IPS DF 4.7 (cell line): ENCODE measurements at regions not wholly inside any gene's neighbourhood (a gene's known extent, or its start where the extent isn't known, plus 50 kb on each side); places are given as distances from the start of the nearest gene placed in this dataset.
"Not testable (repeated sequence)": the region's sequence is repeated elsewhere in the genome, so short reads cannot be mapped to it uniquely, and the experiment has no call there.

ENCODE experiments used
- DNase-seq: peaks from one replicate; pipeline ENCODE4 v3.0.0-alpha.2; 2013; ENCODE audit warnings: low spot score; ENCODE audit errors: extremely low read depth

- DNase-seq = no peak
Measured at GRCh38 chrX:40852586-40852985, 117.2 kb upstream of the MED14 start.

DNA sequence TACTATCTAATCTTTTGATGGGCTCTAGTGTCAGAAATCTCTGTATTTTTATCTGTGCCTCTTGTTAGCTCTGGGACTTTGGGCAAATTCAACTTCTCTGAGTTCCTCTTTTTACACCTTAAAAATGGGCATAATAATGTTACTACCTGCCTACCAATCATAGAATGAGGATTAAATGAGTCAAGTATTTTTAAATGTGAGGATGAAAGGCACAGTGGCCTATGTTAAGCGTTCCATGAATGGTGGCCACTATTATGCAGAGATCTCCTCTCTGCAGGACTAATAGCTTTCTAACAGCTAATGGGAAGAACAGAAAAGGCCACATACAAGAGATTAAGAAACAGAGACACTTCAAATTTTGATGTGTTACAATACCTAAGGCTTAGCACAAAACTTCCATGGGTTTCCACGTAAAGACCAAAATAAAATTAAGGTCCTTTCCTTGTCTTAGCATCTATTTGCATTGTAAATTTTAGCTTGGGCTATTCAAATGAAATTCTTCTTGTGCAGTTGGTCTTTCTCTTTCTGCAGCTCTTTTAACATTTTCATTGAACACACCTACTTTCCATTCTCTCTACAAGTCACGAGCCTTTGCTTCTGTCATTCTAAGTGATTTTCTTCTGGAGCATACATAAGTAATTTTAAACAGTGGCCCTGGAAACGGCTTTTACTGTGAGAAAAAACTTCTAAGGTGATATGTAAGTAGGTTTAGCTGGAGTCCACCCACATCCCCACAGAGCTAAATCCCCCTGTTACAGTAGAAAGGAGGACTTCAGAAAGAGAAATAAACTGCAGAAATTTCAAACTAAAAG lies 117.9 kb upstream of the MED14 start:
- DNase-seq = no peak

- DNase-seq = no peak
Measured at GRCh38 chrX:40853816-40854123, 118.4 kb upstream of the MED14 start.

DNA sequence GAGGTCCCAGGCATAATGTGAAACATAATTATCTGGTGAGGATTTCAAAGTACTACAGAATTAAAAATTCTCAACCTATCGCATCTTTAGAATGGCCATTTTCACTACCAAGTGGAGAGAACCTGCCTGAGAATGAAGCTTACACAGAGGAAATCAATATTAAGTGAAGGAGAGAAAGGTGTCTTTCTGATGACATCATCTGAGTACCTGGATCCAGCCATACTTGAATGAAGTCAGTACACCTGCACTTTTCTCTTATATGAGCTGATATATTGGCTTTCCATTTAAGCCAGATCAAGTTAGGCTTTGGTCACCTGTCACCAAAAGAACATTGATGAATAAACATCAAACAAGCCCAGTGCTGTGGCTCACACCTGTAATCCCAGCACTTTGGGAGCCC lies 118.9 kb upstream of the MED14 start:
- DNase-seq = no peak

DNA sequence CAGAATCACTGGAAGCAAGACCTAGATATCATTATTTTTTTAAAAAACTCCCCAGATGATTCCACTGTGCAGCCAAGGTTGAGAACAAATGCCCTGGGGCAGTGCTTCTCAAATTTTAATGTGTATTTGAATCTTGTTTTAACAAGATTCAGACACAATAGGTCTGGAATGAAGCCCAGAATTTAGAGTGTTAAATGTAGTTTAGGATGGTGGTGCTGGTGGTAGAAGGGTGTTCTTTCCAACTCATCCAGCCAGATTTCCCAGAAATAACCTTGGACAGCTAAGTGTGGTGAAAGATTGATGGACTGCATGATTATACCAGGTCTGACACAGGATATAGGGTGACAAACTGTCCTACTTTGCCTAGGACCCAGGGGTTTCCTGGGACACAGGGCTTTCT lies 120.1 kb upstream of the MED14 start:
- DNase-seq = no peak

- DNase-seq = no peak
Measured at GRCh38 chrX:40855932-40856515, 120.7 kb upstream of the MED14 start.

DNA sequence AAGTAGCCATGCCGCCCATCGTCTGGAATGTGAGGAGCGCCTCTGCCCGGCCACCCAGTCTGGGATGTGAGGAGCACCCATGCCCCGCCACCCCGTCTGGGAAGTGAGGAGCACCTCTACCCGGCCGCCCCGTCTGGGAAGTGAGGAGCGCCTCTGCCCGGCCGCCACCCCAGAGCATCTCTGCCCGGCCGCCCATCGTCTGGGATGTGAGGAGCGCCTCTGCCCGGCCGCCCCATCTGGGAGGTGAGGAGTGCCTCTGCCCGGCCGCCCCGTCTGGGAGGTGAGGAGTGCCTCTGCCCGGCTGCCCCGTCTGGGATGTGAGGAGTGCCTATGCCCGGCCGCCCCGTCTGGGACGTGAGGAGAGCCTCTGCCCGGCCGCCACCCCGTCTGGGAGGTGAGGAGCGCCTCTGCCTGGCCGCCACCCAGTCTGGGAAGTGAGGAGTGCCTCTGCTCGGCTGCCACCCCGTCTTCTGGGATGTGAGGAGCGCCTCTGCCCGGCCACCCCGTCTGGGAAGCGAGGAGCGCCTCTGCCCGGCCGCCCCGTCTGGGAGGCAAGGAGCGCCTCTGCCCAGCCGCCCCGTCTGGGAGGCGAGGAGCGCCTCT lies 126.7 kb upstream of the MED14 start:
- not testable (repeated sequence) for DNase-seq

GRCh38 chrX:40863260-40863659 lies 127.9 kb upstream of the MED14 start:
- not testable (repeated sequence) for DNase-seq

GRCh38 chrX:40863671-40864070 lies 128.3 kb upstream of the MED14 start:
- no peak for DNase-seq

- DNase-seq = no peak
Measured at GRCh38 chrX:40864972-40865371, 129.6 kb upstream of the MED14 start.

- DNase-seq = no peak
Measured at GRCh38 chrX:40866893-40867292, 131.6 kb upstream of the MED14 start.

DNA sequence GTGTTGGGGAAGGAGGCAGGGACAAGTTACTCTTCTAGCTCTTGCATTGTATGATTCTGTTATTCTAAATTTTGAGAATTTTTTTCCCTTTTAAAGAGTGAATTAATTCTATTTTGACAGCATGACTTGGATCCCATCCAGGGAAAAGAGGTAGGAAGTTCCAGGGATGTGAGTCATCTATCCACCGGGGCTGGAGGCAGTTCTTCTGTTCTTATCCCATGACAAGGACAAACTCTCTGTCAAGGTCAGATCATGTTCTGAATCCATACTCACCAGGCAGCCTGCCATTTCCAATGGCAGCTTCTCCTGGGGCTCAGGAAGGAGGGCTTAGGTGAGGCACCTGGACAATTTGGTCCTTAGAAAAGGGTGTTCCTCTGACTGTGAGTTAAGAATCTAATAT lies 132.0 kb upstream of the MED14 start:
- DNase-seq = no peak

DNA sequence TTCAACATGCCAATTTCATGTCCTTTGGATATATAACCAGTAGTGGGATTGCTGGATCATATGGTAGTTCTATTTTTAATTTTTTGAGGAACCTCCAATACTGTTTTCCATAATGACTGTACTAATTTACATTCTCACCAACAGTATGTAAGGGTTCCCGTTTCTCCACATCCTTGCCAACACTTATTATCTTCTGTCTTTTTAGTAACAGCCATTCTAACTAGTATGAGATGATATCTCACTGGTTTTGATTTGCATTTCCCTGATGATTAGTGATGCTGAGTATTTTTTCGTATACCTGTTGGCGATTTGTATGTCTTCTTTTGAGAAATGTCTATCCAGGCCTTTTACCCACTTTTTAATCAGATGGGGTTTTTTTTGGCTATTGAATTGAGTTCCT lies 133.5 kb upstream of the MED14 start:
- no peak for DNase-seq

GRCh38 chrX:40870982-40871381 lies 135.6 kb upstream of the MED14 start:
- not testable (repeated sequence) for DNase-seq

GRCh38 chrX:40871385-40872082 lies 136.2 kb upstream of the MED14 start:
- no peak for DNase-seq

GRCh38 chrX:40872351-40872750 lies 137.0 kb upstream of the MED14 start:
- DNase-seq = no peak

DNA sequence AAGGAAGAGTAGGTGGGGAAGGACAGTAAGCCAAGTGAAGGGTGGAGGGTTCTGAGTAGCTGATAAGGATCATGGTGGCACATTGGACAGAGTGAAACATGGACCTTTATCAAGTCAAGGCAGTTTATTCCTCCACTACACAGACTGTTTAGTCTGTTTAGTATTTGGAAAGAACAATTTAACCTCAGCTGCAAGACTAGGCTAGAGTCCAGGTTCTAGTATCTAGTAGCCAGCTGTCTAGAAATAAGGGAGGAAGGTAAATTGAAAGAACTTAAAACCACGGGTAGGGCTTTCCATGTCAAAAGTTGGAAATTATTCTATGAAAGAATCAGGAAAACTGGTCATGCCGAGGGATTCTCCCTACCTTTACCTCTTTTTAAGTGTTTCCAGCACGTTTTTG lies 140.1 kb upstream of the MED14 start:
- no peak for DNase-seq

DNA sequence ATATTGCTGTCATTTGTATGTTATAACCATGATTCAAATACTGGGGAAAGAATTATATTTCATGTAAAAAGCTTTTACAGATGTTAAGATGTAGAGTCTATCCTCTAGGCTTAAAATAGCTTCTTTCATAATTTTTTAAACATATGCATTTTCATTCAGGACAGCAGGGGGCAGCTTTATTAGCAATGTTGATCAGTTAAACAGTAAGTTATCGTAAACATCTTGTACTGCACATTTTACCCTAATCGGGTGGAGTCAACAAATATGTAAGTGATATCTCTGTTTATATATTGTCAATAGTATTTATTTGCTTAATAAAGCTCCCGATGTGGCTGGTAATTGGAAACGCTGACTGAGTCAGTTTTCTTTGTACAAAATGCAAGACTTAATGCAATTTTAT lies 142.5 kb upstream of the MED14 start:
- no peak for DNase-seq

DNA sequence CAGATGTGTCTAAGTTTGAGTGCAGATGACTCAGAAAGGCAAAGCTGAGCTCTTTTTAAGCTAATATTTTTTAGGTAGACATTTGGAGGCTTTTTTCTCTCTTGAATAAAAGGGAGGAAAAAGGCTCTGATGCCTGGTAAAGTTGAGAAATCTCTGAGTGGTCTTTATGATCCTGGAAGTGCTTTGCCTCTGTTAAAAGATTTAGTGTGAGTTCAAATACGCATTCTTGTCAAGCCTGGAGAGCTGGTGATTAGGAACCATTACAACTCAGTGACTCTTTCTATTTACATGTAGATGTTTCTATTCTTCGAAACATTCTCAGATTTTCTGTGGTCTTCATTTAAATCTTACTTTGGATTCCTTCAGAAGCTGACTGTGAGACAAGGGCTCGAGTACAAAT lies 143.4 kb upstream of the MED14 start:
- peak; percentile 41 for DNase-seq

DNA sequence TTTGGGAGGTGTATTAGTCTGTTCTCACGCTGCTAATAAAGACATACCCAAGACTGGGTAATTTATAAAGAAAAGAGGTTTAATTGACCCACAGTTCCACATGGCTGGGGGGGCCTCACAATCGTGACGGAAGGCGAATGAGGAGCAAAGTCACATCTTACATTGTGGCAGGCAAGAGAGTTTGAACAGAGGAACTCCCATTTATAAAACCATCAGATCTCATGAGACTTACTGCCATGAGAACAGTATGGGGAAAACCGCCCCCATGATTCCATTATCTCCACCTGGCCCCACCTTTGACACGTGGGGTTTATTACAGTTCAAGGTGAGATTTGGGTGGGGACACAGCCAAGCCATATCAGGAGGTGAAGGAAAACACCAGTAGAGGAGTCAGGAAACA lies 143.8 kb upstream of the MED14 start:
- not testable (repeated sequence) for DNase-seq

DNA sequence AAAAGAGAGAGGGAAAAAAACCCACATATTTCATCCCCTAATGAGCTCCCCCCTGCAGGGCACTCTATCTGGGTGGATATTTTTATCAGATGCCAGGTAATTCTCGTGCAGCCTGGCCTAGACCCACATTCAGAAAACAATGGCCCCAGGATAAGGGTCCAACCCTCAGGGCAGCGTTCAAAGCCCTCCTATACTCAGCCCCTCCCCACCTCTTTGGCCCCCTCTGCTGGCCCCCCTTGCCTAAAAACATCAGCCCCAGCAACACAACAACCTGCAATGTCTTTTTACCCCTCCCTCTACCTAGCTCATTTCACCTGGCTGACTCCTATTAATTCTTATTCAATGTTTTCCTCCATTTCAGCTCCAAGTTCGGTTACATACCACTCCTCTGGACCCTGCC lies 145.4 kb upstream of the MED14 start:
- DNase-seq = no peak

GRCh38 chrX:40883021-40883619 lies 147.8 kb upstream of the MED14 start:
- DNase-seq = no peak
